GM12878 (cell line): ENCODE measurements at regions not wholly inside any gene's neighbourhood (a gene's known extent, or its start where the extent isn't known, plus 50 kb on each side); places are given as distances from the start of the nearest gene placed in this dataset.

Experiments
- ATAC-seq: fragments of 200-7000 bp; cut with Tn5 transposase; 3 replicates; pipeline ENCODE4 v1.9.1; 2020; ENCODE audit warnings: mild to moderate bottlenecking, moderate library complexity
- BruUV-seq: library from RNA; stranded (reverse); fragments of 400-500 nt; replicated peaks from 2 replicates; lab custom pipeline; 2021; lab: Mats Ljungman, UMichigan
- CTCF ChIA-PET: fragments of 300-600 bp; sonication (Branson Sonifier 250); formaldehyde crosslinking; extraction: SDS; loops from one replicate; lab custom pipeline; 2021; ENCODE audit warnings: inconsistent platforms; lab: Yijun Ruan, JAX
- POLR2A ChIA-PET: fragments of 350-600 bp; formaldehyde crosslinking; extraction: SDS; loops from one replicate; lab custom pipeline; 2021; ENCODE audit warnings: inconsistent platforms; lab: Charles Lee
- RAD21 ChIA-PET: fragments of 300-600 bp; sonication (Branson Sonifier 250); formaldehyde crosslinking; loops from one replicate; lab custom pipeline; 2023; ENCODE audit warnings: antibody characterized with exemption; ENCODE audit not compliant: unreplicated experiment; lab: Charles Lee
- SMC1A ChIA-PET: fragments of 300-600 bp; sonication (Branson Sonifier 250); formaldehyde crosslinking; loops from one replicate; lab custom pipeline; 2023; ENCODE audit not compliant: unreplicated experiment, uncharacterized antibody; lab: Charles Lee
- DNase-seq: peaks from one replicate; pipeline ENCODE4 v3.0.0-alpha.2; 2011; ENCODE audit warnings: low read depth, low spot score
- FAIRE-seq: peaks from 3 replicates; lab custom pipeline; 2011; peaks lifted over from hg19 to GRCh38; lab: Jason Lieb, UNC
- H2AFZ ChIP-seq: 2 replicates; pipeline ENCODE4 v1.6.0; 2011; ENCODE audit warnings: low read depth, low read length, control low read depth; ENCODE audit not compliant: control insufficient read depth
- H3K27ac ChIP-seq: 2 replicates; pipeline ENCODE4 v1.5.1; 2011; ENCODE audit warnings: control low read depth; ENCODE audit not compliant: control insufficient read depth, insufficient read depth
- H3K27me3 ChIP-seq, 2 experiments: replicated peaks in 1 of 2; 2 replicates each; pipeline versions ENCODE4 v1.6.0 to v1.6.1; 2011; ENCODE audit warnings: low read length in 1 of 2; ENCODE audit not compliant: control insufficient read depth in 2 of 2, insufficient read depth in 2 of 2
- H3K36me3 ChIP-seq, 2 experiments: 2 replicates each; pipeline ENCODE4 v1.5.1; 2011; ENCODE audit warnings: low read length in 1 of 2; ENCODE audit not compliant: control insufficient read depth in 2 of 2, insufficient read depth in 2 of 2
- H3K4me1 ChIP-seq: 2 replicates; pipeline ENCODE4 v1.6.1; 2011; ENCODE audit warnings: mild to moderate bottlenecking, low read length, moderate library complexity, mixed read lengths; ENCODE audit not compliant: control insufficient read depth, insufficient read depth
- H3K4me2 ChIP-seq: 2 replicates; pipeline ENCODE4 v1.6.0; 2011; ENCODE audit warnings: control low read depth; ENCODE audit not compliant: control insufficient read depth, insufficient read depth
- H3K4me3 ChIP-seq: fragments of 200-600 bp; sonication (generic); 2 replicates; pipeline ENCODE4 v1.5.1; 2016
- H3K79me2 ChIP-seq: 2 replicates; pipeline ENCODE4 v1.6.0; 2011; ENCODE audit warnings: low read length; ENCODE audit not compliant: control insufficient read depth, insufficient read depth
- H3K9ac ChIP-seq: 2 replicates; pipeline ENCODE4 v1.8.0; 2011; ENCODE audit warnings: low read length, control low read depth, mixed read lengths; ENCODE audit not compliant: control insufficient read depth, insufficient read depth
- H3K9me3 ChIP-seq: replicated peaks from 3 replicates; pipeline ENCODE4 v1.5.1; 2011; ENCODE audit warnings: mild to moderate bottlenecking, low read length; ENCODE audit not compliant: control insufficient read depth, insufficient read depth
- H4K20me1 ChIP-seq: 2 replicates; pipeline ENCODE4 v1.6.0; 2011; ENCODE audit not compliant: control insufficient read depth, insufficient read depth
- CHD2 ChIP-seq: IDR thresholded peaks from 2 replicates; pipeline ENCODE4 v1.6.1; 2011; ENCODE audit warnings: low read depth, low read length, improper control_type of control experiment, borderline replicate concordance
- IRF3 ChIP-seq: fragments of 450-650 bp; IDR thresholded peaks from 2 replicates; pipeline ENCODE4 v1.6.1; 2014; ENCODE audit warnings: mild to moderate bottlenecking
- IRF4 ChIP-seq: IDR thresholded peaks from 2 replicates; pipeline ENCODE4 v1.6.1; 2011; ENCODE audit warnings: low read depth, low read length
- MEF2A ChIP-seq: IDR thresholded peaks from 2 replicates; pipeline ENCODE4 v1.6.1; 2011; ENCODE audit warnings: low read depth, mild to moderate bottlenecking, low read length, moderate library complexity; ENCODE audit not compliant: insufficient read depth
- NBN ChIP-seq: fragments of 450-650 bp; IDR thresholded peaks from 2 replicates; pipeline ENCODE4 v1.6.1; 2016
- PAX5 ChIP-seq: IDR thresholded peaks from 2 replicates; pipeline ENCODE4 v1.6.1; 2011; ENCODE audit warnings: low read depth, low read length, borderline replicate concordance
- POLR2AphosphoS2 ChIP-seq: IDR thresholded peaks from 2 replicates; pipeline ENCODE4 v1.6.1; 2011; ENCODE audit warnings: low read depth, mild to moderate bottlenecking, low read length, improper control_type of control experiment, moderate library complexity
- RAD51 ChIP-seq: fragments of 450-650 bp; IDR thresholded peaks from 2 replicates; pipeline ENCODE4 v1.6.1; 2016; ENCODE audit warnings: moderate library complexity, mild to moderate bottlenecking, inconsistent platforms
- YY1 ChIP-seq: IDR thresholded peaks from 2 replicates; pipeline ENCODE4 v1.6.1; 2011; ENCODE audit warnings: low read depth, mild to moderate bottlenecking, low read length
- WGBS: methylation state at CpG from one replicate; pipeline ENCODE4 v1.1.6; 2016; ENCODE audit warnings: low lambda C conversion rate; ENCODE audit not compliant: insufficient replicate concordance, insufficient coverage; ENCODE audit errors: missing lambda C conversion rate; 5-methylcytosine and 5-hydroxymethylcytosine counted together
- in situ Hi-C: fragments of 300-500 bp; cut with MboI; formaldehyde crosslinking; loops from 9 replicates; pipeline ENCODE4 v1.14.3; 2018; ENCODE audit warnings: mixed read lengths
- intact Hi-C: fragments of 100-400 bp; cut with micrococcal nuclease; formaldehyde crosslinking; loops from one replicate; pipeline ENCODE4 v1.14.2; 2022; ENCODE audit not compliant: unreplicated experiment

GRCh38 chr15:62393196-62393595 is 228.1 kb upstream of the C2CD4B start:
- Histone ChIP-seq H3K36me3 (no peaks in the 10 kb centered on the region; a peak in 1 of 4 replicates), H4K20me1 (no peaks in the 10 kb centered on the region), H2AFZ (no peak overlapping the region), H3K27ac (no peak overlapping the region), H3K4me1 (peaks cover 6% of the 10 kb centered on the region), H3K79me2 (peaks cover 2% of the 10 kb centered on the region), H3K4me3 (no peak overlapping the region), H3K4me2 (no peak overlapping the region)
- in situ Hi-C loops = no loop called here
- intact Hi-C loops = no loop called here
- ChIA-PET SMC1A (interaction anchor here (1.0 kb wide), 1 partner anchor 9 kb away, joined by 3 read pairs; no protein-coding TSS in a partner anchor), POLR2A (no interaction called here), RAD21 (no interaction called here)
- no peak for ATAC-seq
- FAIRE-seq = no peak
- BruUV-seq = no TSS peak
- TF ChIP-seq IRF4 = no peak
- no peak for TF ChIP-seq IRF3
- no peak for TF ChIP-seq RAD51
- no peak for TF ChIP-seq YY1
- no peak for TF ChIP-seq CHD2
- no peak for TF ChIP-seq POLR2AphosphoS2
- no peak for TF ChIP-seq NBN
- TF ChIP-seq PAX5 = no peak
- TF ChIP-seq MEF2A = no peak
- TF ChIP-seq, all 136 proteins: peak for 0
- H3K9me3 ChIP-seq = no peaks in the 10 kb centered on the region; the same call in 2 of the 3 replicates
- 64% methylated on average over 4 of the region's 4 CpGs for WGBS
- DNase-seq = no peak
- peaks cover 1 to 7% of the 10 kb centered on the region in 2 experiments; a peak in 3 of 4 replicates for H3K27me3 ChIP-seq
- no peak overlapping the region for H3K9ac ChIP-seq
- CTCF ChIA-PET = interaction anchor here (0.9 kb wide), 1 partner anchor 11 kb away, joined by 4 read pairs; no protein-coding TSS in a partner anchor
